Suprapubic skin (tissue), 4 donors: ENCODE measurements at regions not wholly inside any gene's neighbourhood (a gene's known extent, or its start where the extent isn't known, plus 50 kb on each side); places are given as distances from the start of the nearest gene placed in this dataset.

ENCODE experiments used
- DNase-seq, 2 donors: peaks; one replicate each; pipeline ENCODE4 v3.0.0-alpha.2; 2019; ENCODE audit warnings: low spot score in 2 of 2
- H3K27ac ChIP-seq: fragments of 200-600 bp; sonication (generic); one replicate; pipeline ENCODE4 v1.5.1; 2019
- H3K27me3 ChIP-seq: fragments of 200-600 bp; sonication (generic); one replicate; pipeline ENCODE4 v1.5.1; 2019
- H3K36me3 ChIP-seq: fragments of 200-600 bp; sonication (generic); one replicate; pipeline ENCODE4 v1.5.1; 2019
- H3K4me1 ChIP-seq: fragments of 200-600 bp; sonication (generic); one replicate; pipeline ENCODE4 v1.5.1; 2019
- H3K4me3 ChIP-seq: fragments of 200-600 bp; sonication (generic); one replicate; pipeline ENCODE4 v1.5.1; 2019; ENCODE audit warnings: mild to moderate bottlenecking
- H3K9me3 ChIP-seq: fragments of 200-600 bp; sonication (generic); one replicate; pipeline ENCODE4 v1.5.1; 2019
- CTCF ChIP-seq, 2 donors: fragments of 200-600 bp in 1 of 2; fragments of 450-650 bp in 1 of 2; sonication (generic) in 1 of 2; IDR thresholded peaks; one replicate each; pipeline ENCODE4 v1.5.1; 2016 to 2019; ENCODE audit warnings: antibody characterized with exemption in 2 of 2, mild to moderate bottlenecking in 1 of 2, moderate library complexity in 1 of 2
- EP300 ChIP-seq: sonication (generic); formaldehyde crosslinking; IDR thresholded peaks from one replicate; pipeline ENCODE4 v1.6.1; 2017; ENCODE audit warnings: antibody characterized with exemption
- POLR2A ChIP-seq, 2 donors: fragments of 450-650 bp; IDR thresholded peaks; one replicate each; pipeline ENCODE4 v1.6.1; 2017; ENCODE audit warnings: antibody characterized with exemption in 2 of 2, mild to moderate bottlenecking in 2 of 2, moderate library complexity in 2 of 2
- POLR2AphosphoS5 ChIP-seq, 3 donors: sonication (generic); formaldehyde crosslinking; IDR thresholded peaks; one replicate each; pipeline ENCODE4 v1.6.1; 2017; ENCODE audit warnings: antibody characterized with exemption in 3 of 3
- WGBS: methylation state at CpG from one replicate; pipeline ENCODE4 v1.1.5; 2018; 5-methylcytosine and 5-hydroxymethylcytosine counted together

- no peak overlapping the region for H3K4me3 ChIP-seq
- WGBS, result 49% methylated on average over 2 of the region's 2 CpGs
- no peak for DNase-seq
- H3K9me3 ChIP-seq, result no peaks in the 10 kb centered on the region
- H3K27me3 ChIP-seq, result no peaks in the 10 kb centered on the region
- H3K36me3 ChIP-seq, result no peaks in the 10 kb centered on the region
- no peaks in the 10 kb centered on the region for H3K4me1 ChIP-seq
- no peak for TF ChIP-seq POLR2AphosphoS5 (IDR thresholded peaks at IDR 0.05)
- TF ChIP-seq CTCF (IDR thresholded peaks at IDR 0.05), result no peak
- no peak for TF ChIP-seq POLR2A (IDR thresholded peaks at IDR 0.05)
- TF ChIP-seq EP300, result no peak
- H3K27ac ChIP-seq, result no peak overlapping the region
These were observed 105.5 kb downstream of the FAT3 start for GRCh38 chr11:92330114-92330513.

GRCh38 chr11:92332986-92333385 is 108.4 kb downstream of the FAT3 start:
- 69% methylated on average over 1 of the region's 1 CpG for WGBS
- Histone ChIP-seq H3K9me3 (no peaks in the 10 kb centered on the region), H3K36me3 (no peaks in the 10 kb centered on the region), H3K27me3 (no peaks in the 10 kb centered on the region), H3K4me3 (no peak overlapping the region), H3K27ac (no peak overlapping the region), H3K4me1 (no peaks in the 10 kb centered on the region)
- no peak for DNase-seq
- TF ChIP-seq CTCF (IDR thresholded peaks at IDR 0.05) (no peak), POLR2AphosphoS5 (IDR thresholded peaks at IDR 0.05) (no peak), EP300 (no peak), POLR2A (IDR thresholded peaks at IDR 0.05) (no peak)

GRCh38 chr11:92340839-92341238 is 116.2 kb downstream of the FAT3 start:
- no peaks in the 10 kb centered on the region for H3K27me3 ChIP-seq
- WGBS, result 91% methylated on average over 6 of the region's 6 CpGs
- no peak for DNase-seq
- H3K4me1 ChIP-seq, result no peaks in the 10 kb centered on the region
- H3K9me3 ChIP-seq, result no peaks in the 10 kb centered on the region
- H3K27ac ChIP-seq, result no peak overlapping the region
- TF ChIP-seq EP300 (no peak), POLR2AphosphoS5 (IDR thresholded peaks at IDR 0.05) (no peak), POLR2A (IDR thresholded peaks at IDR 0.05) (no peak), CTCF (IDR thresholded peaks at IDR 0.05) (no peak)
- H3K36me3 ChIP-seq, result no peaks in the 10 kb centered on the region
- no peak overlapping the region for H3K4me3 ChIP-seq

GRCh38 chr11:92342034-92342720 is 117.6 kb downstream of the FAT3 start:
- 76% methylated on average over 9 of the region's 9 CpGs for WGBS
- no peak for TF ChIP-seq POLR2A (IDR thresholded peaks at IDR 0.05)
- TF ChIP-seq POLR2AphosphoS5 (IDR thresholded peaks at IDR 0.05), result no peak
- TF ChIP-seq CTCF (IDR thresholded peaks at IDR 0.05), result no peak
- TF ChIP-seq EP300, result no peak
- Histone ChIP-seq H3K9me3 (no peaks in the 10 kb centered on the region), H3K36me3 (no peaks in the 10 kb centered on the region), H3K4me1 (no peaks in the 10 kb centered on the region), H3K4me3 (no peak overlapping the region), H3K27ac (no peak overlapping the region), H3K27me3 (peaks cover 4% of the 10 kb centered on the region)
- no peak for DNase-seq

- no peaks in the 10 kb centered on the region for H3K36me3 ChIP-seq
- WGBS, result 88% methylated on average over 3 of the region's 3 CpGs
- no peak for TF ChIP-seq CTCF (IDR thresholded peaks at IDR 0.05)
- no peak for TF ChIP-seq EP300
These were observed 118.3 kb downstream of the FAT3 start for GRCh38 chr11:92342886-92343285.

More at GRCh38 chr11:92342886-92343285, 118.3 kb downstream of the FAT3 start:
- Histone ChIP-seq H3K4me1 (no peaks in the 10 kb centered on the region), H3K9me3 (no peaks in the 10 kb centered on the region), H3K27ac (no peak overlapping the region), H3K4me3 (no peak overlapping the region), H3K27me3 (peaks cover 4% of the 10 kb centered on the region)
- DNase-seq, result no peak
